HG02970 (cell line): ENCODE measurements at regions not wholly inside any gene's neighbourhood (a gene's known extent, or its start where the extent isn't known, plus 50 kb on each side); places are given as distances from the start of the nearest gene placed in this dataset.
"Not testable (repeated sequence)": the region's sequence is repeated elsewhere in the genome, so short reads cannot be mapped to it uniquely, and the experiment has no call there.

Source experiments
- ATAC-seq: cut with Tn5 transposase; IDR thresholded peaks from one replicate; pipeline ENCODE4 v1.9.1; 2021; ENCODE audit warnings: mild to moderate bottlenecking, moderate library complexity, moderate number of reproducible peaks; ENCODE audit not compliant: unreplicated experiment, low FRiP score

DNA sequence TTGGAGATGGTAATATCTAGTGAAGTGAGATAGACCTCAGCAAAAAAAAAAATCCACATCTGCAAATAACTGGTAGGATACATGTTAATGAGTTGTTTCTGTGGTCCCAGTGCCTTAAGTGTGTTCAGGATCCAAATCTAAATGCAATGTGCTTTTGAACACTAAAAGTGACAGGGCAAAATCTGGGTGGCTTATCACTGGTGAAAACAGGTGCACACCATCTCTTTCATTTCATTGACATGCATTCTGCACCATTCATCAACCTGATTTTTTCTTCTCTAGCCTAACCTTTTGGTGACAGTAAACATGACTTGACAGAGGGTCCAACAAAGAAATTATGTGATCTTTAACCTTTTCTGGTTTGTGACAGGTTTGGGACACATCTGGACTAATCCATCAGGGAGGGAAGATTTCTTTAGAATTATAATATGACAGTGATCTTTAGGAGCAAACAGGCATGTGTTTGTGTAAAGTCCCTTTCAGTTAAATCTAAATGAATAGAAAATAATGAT is 201.6 kb upstream of the NEGR1 start:
- ATAC-seq = no peak

DNA sequence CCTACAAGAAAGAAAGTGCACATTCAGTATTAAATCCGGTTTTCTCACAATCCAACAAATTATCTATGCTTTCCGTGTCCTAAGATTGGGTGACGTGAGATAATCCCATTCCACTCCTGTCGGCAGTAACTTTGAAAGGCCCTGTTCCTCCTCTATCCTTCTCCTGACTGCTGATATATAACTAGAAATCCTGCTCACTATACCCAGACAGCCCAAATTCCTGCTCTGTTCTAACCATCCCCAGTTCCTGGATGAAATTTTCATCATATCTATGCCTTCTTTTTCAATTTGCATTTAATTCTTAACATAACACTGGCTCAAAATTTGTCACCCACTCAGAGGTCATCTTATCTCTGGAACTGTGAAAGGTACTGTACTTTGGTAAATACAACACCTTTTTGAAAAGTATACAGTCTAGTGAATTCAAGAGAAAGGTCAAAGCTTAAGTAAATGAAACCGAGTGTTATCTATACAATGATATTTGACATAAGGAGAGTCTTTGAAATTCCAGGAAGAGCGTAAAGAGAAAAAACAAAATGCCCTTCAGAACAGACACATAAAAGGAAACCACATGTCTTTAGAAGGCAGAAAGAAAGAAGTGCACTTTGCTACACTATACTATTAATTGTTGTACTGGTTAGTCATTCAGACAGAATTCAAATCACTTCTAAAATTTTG is 200.5 kb upstream of the NEGR1 start:
- no peak for ATAC-seq

DNA sequence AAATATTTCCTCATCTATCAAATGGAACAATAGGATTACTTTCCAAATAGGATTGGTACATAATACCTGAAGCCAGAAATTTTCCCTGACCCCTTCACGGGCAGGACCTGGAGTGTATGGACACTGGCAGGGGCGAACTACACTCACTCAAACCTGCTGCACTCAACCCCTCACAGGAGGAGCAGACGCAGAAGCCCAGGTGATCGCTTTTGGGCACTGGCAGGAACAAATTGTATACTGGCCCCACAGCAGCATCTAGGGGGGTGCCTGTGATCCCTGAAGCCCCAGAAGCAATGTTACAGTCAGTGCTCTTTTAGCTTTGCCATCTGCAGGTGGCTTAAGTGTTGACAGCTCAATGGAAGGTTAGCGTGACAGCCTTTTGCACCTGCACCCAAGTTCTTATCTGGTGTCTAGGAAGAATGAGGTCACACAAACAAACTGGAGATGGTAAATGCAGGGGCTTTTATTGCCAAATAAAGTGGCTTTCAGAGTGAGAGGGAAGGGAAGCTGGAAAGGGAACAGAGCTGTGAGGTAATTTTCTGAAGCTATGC is 199.2 kb upstream of the NEGR1 start:
- ATAC-seq = no peak

DNA sequence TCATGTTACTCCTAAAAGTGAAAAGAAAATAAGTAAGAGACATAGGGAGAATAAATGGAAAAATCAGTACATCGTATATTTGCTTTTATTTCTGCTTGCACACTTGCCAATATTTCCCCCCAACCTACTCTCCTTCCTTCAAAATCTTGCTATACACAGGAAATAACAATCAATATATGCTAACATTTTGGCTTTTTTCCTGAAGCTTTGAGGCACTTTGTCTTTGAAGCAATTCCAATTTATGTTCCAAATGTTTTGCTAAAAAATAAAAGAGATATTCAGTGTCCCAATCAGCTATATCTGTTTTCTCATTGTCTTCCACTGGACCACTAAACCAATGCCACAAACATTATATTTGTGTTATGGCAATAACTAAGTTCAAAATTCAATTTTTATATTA is 184.0 kb upstream of the NEGR1 start:
- no peak for ATAC-seq

DNA sequence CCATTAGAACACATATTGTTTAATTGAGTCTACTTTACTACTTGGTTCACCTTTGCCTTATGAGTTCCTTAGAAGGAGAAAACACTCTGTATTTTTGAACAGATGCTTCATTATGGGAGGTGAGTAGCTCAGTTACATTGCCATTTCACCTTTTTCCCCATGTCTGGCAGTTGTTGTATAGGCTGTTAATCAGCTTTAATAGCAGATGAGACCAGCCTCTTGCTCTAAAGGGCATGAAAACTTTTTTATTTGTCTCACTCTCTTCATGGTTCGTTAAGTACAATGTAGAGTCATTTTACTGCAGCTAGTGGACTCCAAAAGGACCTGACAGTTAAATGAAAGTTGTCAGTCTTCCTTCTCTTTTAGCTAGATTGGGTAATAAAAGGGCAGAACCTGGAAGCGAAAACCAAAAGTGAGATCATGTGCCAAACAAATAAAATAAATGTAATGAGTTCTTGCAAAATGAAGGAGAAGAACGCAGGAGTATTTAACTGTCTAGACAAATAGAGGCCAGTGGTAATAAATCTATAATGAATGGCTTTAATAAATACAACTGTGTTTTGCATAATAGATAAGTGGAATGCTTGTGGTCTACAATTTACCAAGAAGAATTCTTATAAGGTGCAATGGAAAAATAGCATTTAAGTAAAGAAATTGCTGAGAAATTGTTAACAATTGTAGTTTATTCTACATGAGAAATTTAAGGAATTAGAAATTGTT is 180.0 kb upstream of the NEGR1 start:
- ATAC-seq = no peak

DNA sequence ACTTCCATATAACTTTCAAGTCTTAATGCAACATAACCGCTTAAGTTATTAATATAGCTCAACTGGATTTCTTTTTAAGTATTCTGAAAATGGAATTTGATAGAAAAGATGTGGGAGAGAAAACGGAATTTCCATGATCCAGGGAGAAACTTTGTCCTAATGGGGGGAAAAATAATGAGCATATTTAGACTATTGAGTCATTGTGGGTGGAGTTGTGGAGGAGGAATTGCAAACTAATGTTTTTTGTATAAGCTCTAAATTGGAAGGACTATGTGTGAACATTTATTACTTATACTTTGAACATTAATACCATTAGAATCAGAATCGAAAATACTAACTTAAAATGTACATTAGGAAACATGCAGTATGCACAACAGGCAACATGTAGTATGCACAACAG is 159.9 kb upstream of the NEGR1 start:
- no peak for ATAC-seq

DNA sequence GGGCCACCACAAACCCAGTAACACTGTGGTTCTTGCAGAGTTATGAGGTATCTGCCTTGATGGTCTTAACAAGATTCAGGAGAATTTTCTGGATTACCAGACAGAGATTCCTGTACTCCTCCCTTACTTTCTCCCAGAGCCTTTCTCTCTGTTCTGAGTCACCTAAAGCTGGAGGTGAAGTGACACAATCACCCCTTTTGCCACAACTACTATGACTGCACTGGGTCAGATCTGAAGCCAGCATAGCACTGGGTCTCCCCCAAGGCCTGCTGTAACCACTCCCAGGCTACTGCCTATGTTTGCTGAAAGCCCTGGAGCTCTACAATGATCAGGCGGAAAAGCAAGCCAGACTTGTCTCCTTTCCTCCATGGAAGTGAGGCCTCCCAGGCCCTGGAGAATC is 156.7 kb upstream of the NEGR1 start:
- no peak for ATAC-seq

DNA sequence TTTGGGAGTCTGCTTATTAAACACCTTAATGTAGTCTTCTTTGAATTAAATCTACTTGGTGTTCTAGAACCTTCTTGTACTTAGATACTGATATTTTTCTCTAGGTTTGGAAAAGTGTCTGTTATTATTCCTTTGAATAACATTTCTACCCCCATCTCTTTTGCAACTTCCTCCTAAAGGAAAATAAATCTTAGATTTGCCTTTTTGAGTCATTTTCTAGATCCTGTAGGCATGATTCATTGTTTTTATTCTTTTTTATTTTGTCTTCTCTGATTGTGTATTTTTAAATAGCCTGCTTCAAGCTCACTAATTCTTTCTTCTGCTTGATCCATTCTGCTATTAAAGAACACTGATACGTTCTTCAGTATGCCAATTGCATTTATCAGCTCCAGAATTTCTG is 155.9 kb upstream of the NEGR1 start:
- no peak for ATAC-seq

DNA sequence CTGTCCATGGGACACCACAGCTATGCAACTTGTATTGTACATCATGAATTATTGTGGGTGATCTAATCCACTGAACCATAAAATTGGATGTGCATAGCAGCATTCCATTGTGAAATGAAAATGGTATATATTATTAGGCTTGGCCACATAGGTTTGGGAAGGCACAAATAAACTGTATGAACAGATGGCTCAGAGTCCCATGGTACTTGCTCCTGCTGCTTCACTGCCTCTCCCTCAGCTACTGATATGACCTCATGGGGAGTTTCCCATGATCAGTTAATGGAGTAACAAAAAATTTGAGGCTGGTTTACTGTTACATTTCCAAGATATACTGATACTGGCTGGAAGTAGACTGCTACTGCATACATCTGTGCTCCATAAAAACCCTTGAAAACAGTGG is 152.7 kb upstream of the NEGR1 start:
- peak; percentile 47 for ATAC-seq

DNA sequence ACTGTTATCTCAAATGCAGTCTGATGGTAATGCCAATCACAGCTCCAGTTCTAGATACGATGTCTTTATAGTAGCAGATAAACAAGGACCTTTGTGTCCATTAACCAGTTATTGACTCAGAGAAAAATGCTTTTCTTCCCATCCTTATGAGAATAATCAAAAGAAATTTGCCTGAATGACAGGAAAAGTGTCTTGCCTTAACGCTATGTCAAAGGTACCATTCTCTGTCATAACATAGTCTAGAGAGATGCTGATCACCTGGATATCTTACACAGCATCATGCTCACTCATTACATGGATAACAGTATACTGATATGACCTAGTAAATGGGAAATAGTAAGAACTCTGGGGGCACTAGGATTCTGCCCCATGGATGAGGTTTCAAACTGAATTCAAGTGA is 151.7 kb upstream of the NEGR1 start:
- no peak for ATAC-seq

DNA sequence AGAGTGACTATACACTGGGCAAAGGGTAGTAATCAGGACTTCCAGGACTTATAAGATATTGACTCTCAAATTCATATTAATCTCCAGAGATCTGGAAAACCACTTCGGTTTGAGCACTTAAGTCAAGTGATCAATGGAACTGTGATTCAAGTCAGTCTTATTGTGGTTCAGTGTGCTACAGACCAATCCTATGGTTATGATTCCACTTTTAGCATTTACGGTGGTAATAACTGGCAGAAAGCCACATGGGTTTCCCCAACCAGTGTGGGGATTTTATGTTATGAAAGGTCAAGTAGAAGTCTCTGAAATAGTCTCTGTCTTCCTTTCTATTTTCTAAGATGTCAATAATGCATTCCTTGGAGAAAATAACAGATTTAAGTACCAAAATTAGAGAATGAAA is 151.3 kb upstream of the NEGR1 start:
- ATAC-seq = no peak

DNA sequence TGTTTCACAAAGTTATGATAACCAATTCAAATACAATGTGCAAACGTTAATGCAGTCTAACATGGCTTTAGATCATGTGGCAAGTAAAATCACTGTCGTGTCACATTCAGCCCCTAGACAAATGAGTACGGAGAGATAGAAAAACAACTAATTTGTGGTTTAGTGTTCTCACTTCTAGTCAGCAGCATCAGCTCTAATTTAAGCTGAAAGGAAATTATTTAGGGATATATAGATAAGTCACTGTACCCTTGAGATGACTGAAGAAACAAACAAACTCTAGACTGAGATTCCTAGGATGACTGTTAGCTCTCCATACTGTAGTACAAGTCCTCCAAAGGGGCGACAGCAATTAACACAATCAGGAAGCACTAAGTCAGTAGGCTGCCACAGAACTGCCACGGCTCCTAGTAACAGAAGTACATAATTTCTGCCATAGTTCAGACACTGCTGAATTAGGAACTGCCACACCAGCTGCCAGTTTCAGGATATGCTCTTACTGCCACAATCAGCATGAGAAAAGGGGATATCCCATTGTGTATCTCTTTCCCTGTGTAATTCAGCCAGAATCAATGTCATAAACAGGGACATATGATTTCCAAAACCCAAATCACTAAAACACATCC is 150.4 kb upstream of the NEGR1 start:
- ATAC-seq = peak; percentile 52

DNA sequence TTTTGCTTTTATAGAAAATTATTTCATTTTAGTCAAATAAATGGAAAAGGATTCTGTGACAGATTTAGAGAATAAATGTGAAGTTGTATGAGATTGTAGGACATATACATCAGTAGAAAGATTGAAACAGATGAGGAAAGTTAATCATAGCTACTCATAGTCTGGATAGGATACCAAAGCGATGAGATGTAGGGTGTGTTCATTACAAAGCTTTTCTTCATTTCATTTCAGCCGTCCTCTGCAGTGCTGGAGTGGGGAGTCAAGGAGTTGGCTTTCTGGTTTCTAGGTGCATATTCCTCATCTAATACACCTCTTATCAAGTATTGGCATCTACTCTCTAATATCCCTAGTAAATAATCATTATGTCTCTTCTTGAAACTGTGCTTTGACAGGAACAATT is 149.5 kb upstream of the NEGR1 start:
- no peak for ATAC-seq

DNA sequence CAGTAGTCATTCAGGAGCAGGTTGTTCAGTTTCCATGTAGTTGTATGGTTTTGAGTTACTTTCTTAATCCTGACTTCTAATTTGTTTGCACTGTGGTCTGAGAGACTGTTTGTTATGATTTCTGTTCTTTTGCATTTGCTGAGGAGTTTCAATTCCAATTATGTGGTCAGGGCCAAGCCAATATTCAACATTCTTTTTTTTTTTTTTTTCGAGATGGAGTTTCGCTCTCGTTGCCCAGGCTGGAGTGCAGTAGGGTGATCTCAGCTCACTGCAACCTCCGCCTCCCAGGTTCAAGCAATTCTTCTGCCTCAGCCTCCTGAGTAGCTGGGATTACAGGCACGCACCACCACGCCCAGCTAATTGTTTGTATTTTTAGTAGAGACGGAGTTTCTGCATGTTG is 145.9 kb upstream of the NEGR1 start:
- ATAC-seq = not testable (repeated sequence)

DNA sequence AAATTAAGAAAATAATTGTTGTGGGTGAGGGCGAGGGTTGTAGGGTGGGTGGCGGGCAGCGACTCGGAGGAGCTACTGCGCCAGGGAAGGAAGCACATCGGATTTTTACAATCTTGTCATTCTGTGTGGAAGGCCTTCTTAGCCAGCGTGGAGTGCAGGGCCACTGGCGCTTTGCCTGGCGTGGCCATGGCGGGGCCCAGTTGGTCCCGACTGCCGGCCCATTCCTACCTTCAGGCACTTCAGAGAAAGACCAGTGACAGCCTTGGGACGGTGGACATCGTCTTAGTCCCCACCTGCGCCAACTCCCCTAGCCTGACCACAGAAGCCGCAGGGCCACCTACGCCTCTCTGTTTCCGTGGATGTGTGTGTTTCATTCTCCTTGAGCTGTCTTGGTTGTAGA is 136.9 kb upstream of the NEGR1 start:
- ATAC-seq = no peak

DNA sequence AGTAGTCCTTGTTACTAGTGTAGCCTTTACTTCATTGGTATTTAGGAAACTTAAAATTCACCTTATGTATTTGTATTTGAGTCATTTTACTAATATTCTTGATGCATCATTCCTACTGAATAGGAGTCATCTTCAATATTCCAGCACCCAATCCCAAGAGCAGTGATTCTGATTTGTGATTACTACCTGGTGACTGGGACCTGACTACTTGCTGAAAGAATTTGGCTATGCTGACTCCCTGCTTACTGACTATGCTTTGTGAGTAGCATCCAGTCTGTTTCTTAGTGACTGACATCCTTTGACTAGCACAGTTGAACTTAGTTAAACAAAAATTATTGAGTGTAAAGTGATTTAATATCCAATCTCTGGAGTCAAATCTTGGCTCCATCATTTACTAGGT is 129.9 kb upstream of the NEGR1 start:
- no peak for ATAC-seq

DNA sequence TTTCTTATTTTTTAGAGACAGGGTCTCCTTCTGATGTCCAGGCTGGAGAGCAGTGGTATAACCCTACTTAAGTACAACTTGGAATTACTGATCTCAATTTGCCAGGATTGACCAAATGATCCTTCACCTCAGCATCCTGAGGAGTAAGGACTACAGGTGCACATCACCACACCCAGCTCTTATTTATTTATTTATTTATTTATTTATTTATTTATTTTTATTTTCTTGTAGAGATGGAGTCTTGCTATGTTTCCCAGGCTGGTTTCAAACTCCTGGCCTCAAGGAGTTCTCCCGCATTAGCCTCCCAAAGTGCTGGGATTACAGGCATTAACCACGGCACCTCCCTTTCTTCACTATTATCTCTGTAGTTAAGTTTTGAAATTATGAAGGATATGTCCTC is 117.5 kb upstream of the NEGR1 start:
- no peak for ATAC-seq

DNA sequence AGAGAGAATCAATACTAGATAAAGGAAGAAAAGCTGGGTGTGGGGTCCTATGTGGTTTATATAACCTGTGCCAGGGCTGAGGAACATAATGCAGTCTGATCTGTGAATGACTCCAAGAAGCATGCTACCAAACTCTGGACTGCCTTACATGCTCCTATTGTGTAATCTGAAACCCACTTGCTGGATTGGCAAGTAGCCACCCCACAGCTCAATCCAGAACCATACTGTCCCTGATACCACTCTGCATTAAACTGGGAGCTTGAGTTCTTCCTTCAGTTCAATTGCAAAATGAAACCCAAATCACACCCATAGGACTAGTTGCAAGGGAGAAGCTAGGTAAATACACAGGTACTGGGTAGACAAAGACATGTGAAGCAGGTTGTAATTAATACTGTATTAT is 115.4 kb upstream of the NEGR1 start:
- ATAC-seq = no peak

DNA sequence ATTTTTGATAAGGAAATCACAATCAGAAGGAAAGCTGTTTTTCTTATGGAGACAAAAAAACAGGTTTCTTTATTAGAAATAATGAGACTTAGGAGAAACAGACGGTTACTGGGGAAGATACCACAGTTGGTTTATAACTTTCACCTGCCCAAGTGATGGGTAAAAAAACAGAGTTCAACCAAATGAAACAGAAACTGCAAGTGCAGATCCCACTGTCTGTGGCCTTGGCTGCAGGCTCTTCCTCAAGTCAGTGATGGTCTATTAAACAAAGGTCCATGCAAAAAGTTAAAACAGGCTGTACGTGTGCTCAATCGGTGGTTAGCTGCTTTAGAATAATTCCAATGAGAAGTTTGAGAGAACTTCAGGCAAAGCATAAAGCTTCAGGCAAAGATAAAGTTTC is 112.1 kb upstream of the NEGR1 start:
- no peak for ATAC-seq

DNA sequence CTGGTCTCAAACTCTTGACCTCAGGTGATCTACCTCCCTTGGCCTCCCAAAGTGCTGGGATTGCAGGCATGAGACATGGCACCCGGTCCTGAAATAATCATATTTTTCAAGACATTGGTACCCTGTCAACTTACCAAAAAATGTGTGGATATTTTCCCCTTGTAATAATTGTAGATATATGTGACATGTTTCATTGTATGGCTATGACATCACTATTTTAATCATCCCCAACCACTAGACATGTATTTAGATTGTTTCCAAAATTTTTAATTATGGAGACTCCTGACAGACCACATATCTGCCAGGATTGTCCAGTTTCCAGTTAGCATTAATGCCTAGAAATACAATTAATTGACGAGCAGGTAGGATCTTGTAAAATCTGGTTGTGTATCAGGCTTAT is 96.7 kb upstream of the NEGR1 start:
- ATAC-seq = no peak

DNA sequence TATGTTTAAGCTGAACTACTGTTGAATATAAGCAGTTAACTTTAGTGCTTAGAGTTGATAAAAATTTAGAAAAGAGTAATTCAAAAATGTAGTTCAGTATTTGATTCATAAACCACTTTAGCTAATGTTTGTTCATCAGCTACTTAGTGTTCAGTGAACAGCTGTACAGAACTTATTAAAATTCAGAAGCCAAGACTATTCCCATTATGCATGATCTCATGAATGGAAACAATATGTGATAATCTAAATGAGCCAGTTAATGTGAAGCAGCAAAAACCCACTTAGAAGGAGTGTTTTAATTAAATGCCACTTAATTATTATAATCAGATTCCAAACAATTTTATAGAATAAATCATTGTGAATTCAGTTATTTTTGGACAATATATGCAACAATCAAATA is 92.9 kb upstream of the NEGR1 start:
- no peak for ATAC-seq
